ENCODE measurements at regions not wholly inside any gene's neighbourhood (a gene's known extent, or its start where the extent isn't known, plus 50 kb on each side); places are given as distances from the start of the nearest gene placed in this dataset.

- TF ChIP-seq, protein P1, sequence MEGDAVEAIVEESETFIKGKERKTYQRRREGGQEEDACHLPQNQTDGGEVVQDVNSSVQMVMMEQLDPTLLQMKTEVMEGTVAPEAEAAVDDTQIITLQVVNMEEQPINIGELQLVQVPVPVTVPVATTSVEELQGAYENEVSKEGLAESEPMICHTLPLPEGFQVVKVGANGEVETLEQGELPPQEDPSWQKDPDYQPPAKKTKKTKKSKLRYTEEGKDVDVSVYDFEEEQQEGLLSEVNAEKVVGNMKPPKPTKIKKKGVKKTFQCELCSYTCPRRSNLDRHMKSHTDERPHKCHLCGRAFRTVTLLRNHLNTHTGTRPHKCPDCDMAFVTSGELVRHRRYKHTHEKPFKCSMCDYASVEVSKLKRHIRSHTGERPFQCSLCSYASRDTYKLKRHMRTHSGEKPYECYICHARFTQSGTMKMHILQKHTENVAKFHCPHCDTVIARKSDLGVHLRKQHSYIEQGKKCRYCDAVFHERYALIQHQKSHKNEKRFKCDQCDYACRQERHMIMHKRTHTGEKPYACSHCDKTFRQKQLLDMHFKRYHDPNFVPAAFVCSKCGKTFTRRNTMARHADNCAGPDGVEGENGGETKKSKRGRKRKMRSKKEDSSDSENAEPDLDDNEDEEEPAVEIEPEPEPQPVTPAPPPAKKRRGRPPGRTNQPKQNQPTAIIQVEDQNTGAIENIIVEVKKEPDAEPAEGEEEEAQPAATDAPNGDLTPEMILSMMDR (IDR thresholded peaks at IDR 0.05), result no peak
- TF ChIP-seq POLR2A (IDR thresholded peaks at IDR 0.05), result no peak
- no peak for TF ChIP-seq EP300 (IDR thresholded peaks at IDR 0.05)
- Histone ChIP-seq H3K9me3 (no peaks in the 10 kb centered on the region), H3K36me3 (no peaks in the 10 kb centered on the region), H3K27me3 (no peaks in the 10 kb centered on the region), H3K27ac (no peak overlapping the region), H3K4me3 (no peak overlapping the region), H3K4me1 (ENCODE audit: insufficient read depth) (no peaks in the 10 kb centered on the region)
- intact Hi-C loops (cut with DNase I), result no loop called here
- WGBS, 3 donors, result 82 to 89% (median 86%) methylated on average over 1 of the region's 1 CpG
- no peak for DNase-seq
These were observed 630.8 kb downstream of the NR4A2 start for GRCh38 chr2:155701721-155702120.

GRCh38 chr2:155696571-155696970, 636.0 kb downstream of the NR4A2 start:
- TF ChIP-seq EP300 (IDR thresholded peaks at IDR 0.05), result no peak
- no peak for TF ChIP-seq POLR2A (IDR thresholded peaks at IDR 0.05)
- TF ChIP-seq, protein P1 (IDR thresholded peaks at IDR 0.05), result no peak
- H3K9me3 ChIP-seq, result no peaks in the 10 kb centered on the region
- WGBS, 3 donors, result 73 to 78% (median 77%) methylated on average over 2 of the region's 2 CpGs

DNA sequence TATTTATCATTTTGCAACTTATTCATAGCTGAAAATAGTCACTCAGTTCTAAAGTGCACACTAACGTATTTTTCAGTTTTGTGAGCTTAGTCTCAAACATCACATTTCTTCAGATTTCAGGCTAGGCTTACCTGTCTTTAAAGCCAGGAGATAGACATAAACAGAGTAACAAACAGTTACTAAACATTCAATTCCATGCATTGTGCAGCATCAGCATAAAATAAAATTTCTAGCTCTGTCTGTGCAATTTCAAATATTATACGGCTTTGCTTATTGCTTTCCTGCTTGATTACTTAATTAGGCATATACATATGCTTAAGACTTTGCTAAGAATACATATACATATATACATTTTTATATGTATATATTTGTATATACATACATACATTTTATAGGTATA, 637.0 kb downstream of the NR4A2 start:
- TF ChIP-seq, protein P1 (IDR thresholded peaks at IDR 0.05), result no peak
- TF ChIP-seq POLR2A (IDR thresholded peaks at IDR 0.05) (no peak), EP300 (IDR thresholded peaks at IDR 0.05) (no peak)
- H3K27me3 ChIP-seq, result no peaks in the 10 kb centered on the region
- no peak overlapping the region for H3K4me3 ChIP-seq
- no peaks in the 10 kb centered on the region for H3K4me1 ChIP-seq (ENCODE audit: insufficient read depth)
- no peaks in the 10 kb centered on the region for H3K9me3 ChIP-seq
- intact Hi-C loops (cut with DNase I), result no loop called here
- H3K36me3 ChIP-seq, result no peaks in the 10 kb centered on the region
- no peak for DNase-seq
- WGBS, 3 donors, result 85 to 91% (median 90%) methylated on average over 2 of the region's 2 CpGs
- H3K27ac ChIP-seq, result no peak overlapping the region

More at GRCh38 chr2:155696571-155696970, 636.0 kb downstream of the NR4A2 start:
- no peak for DNase-seq
- intact Hi-C loops (cut with DNase I), result no loop called here
- no peaks in the 10 kb centered on the region for H3K27me3 ChIP-seq
- no peaks in the 10 kb centered on the region for H3K4me1 ChIP-seq (ENCODE audit: insufficient read depth)
- H3K27ac ChIP-seq, result no peak overlapping the region
- H3K4me3 ChIP-seq, result no peak overlapping the region
- H3K36me3 ChIP-seq, result no peaks in the 10 kb centered on the region

DNA sequence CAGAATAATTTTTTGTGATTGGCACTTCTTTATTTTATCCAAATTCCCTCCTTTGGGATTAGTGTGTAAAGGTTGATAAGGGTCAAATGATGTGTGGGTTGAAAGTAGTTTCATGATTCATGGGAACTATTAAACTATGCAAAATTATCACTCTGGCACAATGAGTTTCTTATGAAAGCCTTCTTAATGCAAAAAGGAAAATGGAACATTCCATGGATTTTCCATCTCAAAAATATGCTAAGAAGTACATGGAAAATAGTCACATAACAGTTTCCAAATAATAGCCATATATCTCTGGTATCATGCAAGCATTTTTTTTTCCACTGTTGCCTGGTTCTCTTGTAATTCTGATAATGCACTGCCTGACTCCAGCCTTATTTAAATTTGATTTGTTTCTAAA, 639.7 kb downstream of the NR4A2 start:
- no peak for DNase-seq
- H3K4me3 ChIP-seq, result no peak overlapping the region
- no peaks in the 10 kb centered on the region for H3K36me3 ChIP-seq
- no peaks in the 10 kb centered on the region for H3K27me3 ChIP-seq
- H3K27ac ChIP-seq, result no peak overlapping the region
- TF ChIP-seq POLR2A (IDR thresholded peaks at IDR 0.05) (no peak), EP300 (IDR thresholded peaks at IDR 0.05) (no peak)
- TF ChIP-seq, protein P1 (IDR thresholded peaks at IDR 0.05), result no peak
- no peaks in the 10 kb centered on the region for H3K9me3 ChIP-seq
- no peaks in the 10 kb centered on the region for H3K4me1 ChIP-seq (ENCODE audit: insufficient read depth)
- intact Hi-C loops (cut with DNase I), result no loop called here

- H3K9me3 ChIP-seq, result no peaks in the 10 kb centered on the region
- no peaks in the 10 kb centered on the region for H3K27me3 ChIP-seq
- intact Hi-C loops (cut with DNase I), result no loop called here
- DNase-seq, result no peak
- H3K36me3 ChIP-seq, result no peaks in the 10 kb centered on the region
- no peak overlapping the region for H3K27ac ChIP-seq
- TF ChIP-seq, protein P1 (IDR thresholded peaks at IDR 0.05), result no peak
- no peak for TF ChIP-seq POLR2A (IDR thresholded peaks at IDR 0.05)
- no peak for TF ChIP-seq EP300 (IDR thresholded peaks at IDR 0.05)
- H3K4me1 ChIP-seq (ENCODE audit: insufficient read depth), result no peaks in the 10 kb centered on the region
- no peak overlapping the region for H3K4me3 ChIP-seq
These were observed 640.4 kb downstream of the NR4A2 start for GRCh38 chr2:155692106-155692505.

Data from ovary (tissue), 7 donors.